Fibroblast of lung (primary cell): ENCODE measurements at regions not wholly inside any gene's neighbourhood (a gene's known extent, or its start where the extent isn't known, plus 50 kb on each side); places are given as distances from the start of the nearest gene placed in this dataset.

ENCODE experiments used
- DNase-seq, 2 donors: peaks; one replicate each; pipeline versions ENCODE4 v3.0.0 to v3.0.0-alpha.2; 2010; ENCODE audit warnings: low read depth in 2 of 2
- H2AFZ ChIP-seq: 2 replicates; pipeline ENCODE4 v1.5.1; 2012; ENCODE audit warnings: low read length, control low read depth, inconsistent platforms
- H3K27ac ChIP-seq: 2 replicates; pipeline ENCODE4 v1.5.1; 2011; ENCODE audit warnings: low read length, control low read depth; ENCODE audit not compliant: insufficient read depth
- H3K27me3 ChIP-seq: 2 replicates; pipeline ENCODE4 v1.5.1; 2011; ENCODE audit warnings: mild to moderate bottlenecking, low read length; ENCODE audit not compliant: control insufficient read depth, insufficient read depth
- H3K36me3 ChIP-seq: 2 replicates; pipeline ENCODE4 v1.5.1; 2011; ENCODE audit warnings: low read length; ENCODE audit not compliant: control insufficient read depth, insufficient read depth
- H3K4me1 ChIP-seq: 2 replicates; pipeline ENCODE4 v1.5.1; 2011; ENCODE audit warnings: low read length; ENCODE audit not compliant: control insufficient read depth, insufficient read depth; ENCODE audit errors: extremely low read depth
- H3K4me2 ChIP-seq: 2 replicates; pipeline ENCODE4 v1.5.1; 2011; ENCODE audit warnings: low read length, control low read depth; ENCODE audit not compliant: insufficient read depth; ENCODE audit errors: extremely low read depth
- H3K4me3 ChIP-seq, 4 experiments: fragments of 200-600 bp in 1 of 4; sonication (generic) in 1 of 4; replicated peaks in 1 of 4; 2 replicates each; pipeline ENCODE4 v1.5.1; 2011 to 2016; ENCODE audit warnings: low read length in 4 of 4, low read depth in 3 of 4, mild to moderate bottlenecking in 3 of 4, control low read depth in 2 of 4, inconsistent platforms in 1 of 4, mixed read lengths in 1 of 4; ENCODE audit not compliant: insufficient read depth in 1 of 4; ENCODE audit errors: control extremely low read depth in 1 of 4
- H3K79me2 ChIP-seq: 2 replicates; pipeline ENCODE4 v1.5.1; 2012; ENCODE audit warnings: mild to moderate bottlenecking, low read length, inconsistent platforms; ENCODE audit not compliant: control insufficient read depth, insufficient read depth
- H3K9ac ChIP-seq: 2 replicates; pipeline ENCODE4 v1.5.1; 2011; ENCODE audit warnings: mild to moderate bottlenecking, low read length, control low read depth; ENCODE audit not compliant: insufficient read depth
- H3K9me3 ChIP-seq: 2 replicates; pipeline ENCODE4 v1.5.1; 2012; ENCODE audit warnings: low read depth, low read length; ENCODE audit not compliant: control insufficient read depth, insufficient read depth
- H4K20me1 ChIP-seq: 2 replicates; pipeline ENCODE4 v1.5.1; 2011; ENCODE audit warnings: low read length; ENCODE audit not compliant: control insufficient read depth, insufficient read depth; ENCODE audit errors: extremely low read depth
- CTCF ChIP-seq, 2 donors: IDR thresholded peaks in 1 of 2; conservative IDR thresholded peaks in 1 of 2; 1 replicate in 1 of 2; 2 replicates in 1 of 2; pipeline ENCODE4 v1.5.1; 2011 to 2012; ENCODE audit warnings: low read length in 2 of 2, control low read depth in 1 of 2, inconsistent platforms in 1 of 2, low read depth in 1 of 2, mild to moderate bottlenecking in 1 of 2
- EZH2 ChIP-seq: IDR thresholded peaks from 2 replicates; pipeline ENCODE4 v1.5.1; 2012; ENCODE audit warnings: low read length, control low read depth, mild to moderate bottlenecking; ENCODE audit errors: missing control alignments

- no peaks in the 10 kb centered on the region for H4K20me1 ChIP-seq
- no peak overlapping the region for H3K4me3 ChIP-seq
- no peaks in the 10 kb centered on the region for H3K9me3 ChIP-seq
- H3K27me3 ChIP-seq: no peaks in the 10 kb centered on the region
- no peaks in the 10 kb centered on the region for H3K79me2 ChIP-seq
- H3K27ac ChIP-seq: no peak overlapping the region
- no peaks in the 10 kb centered on the region for H3K36me3 ChIP-seq
- H3K4me1 ChIP-seq: no peaks in the 10 kb centered on the region
- H3K4me2 ChIP-seq: no peak overlapping the region
- no peak for TF ChIP-seq CTCF (conservative IDR thresholded peaks at IDR 0.05 in 1 of 2, IDR thresholded peaks at IDR 0.05 in 1 of 2; ENCODE audit: low read depth in 1 of 2, low read length in 2 of 2)
- TF ChIP-seq EZH2: no peak
- no peak overlapping the region for H3K9ac ChIP-seq
- H2AFZ ChIP-seq: no peak overlapping the region
- peak in 1 of 2 donors; percentile 14 for DNase-seq
These were observed 370.9 kb downstream of the NNT start for GRCh38 chr5:43973908-43974307.

- Histone ChIP-seq H3K9me3 (no peaks in the 10 kb centered on the region), H3K79me2 (no peaks in the 10 kb centered on the region), H3K4me3 (no peak overlapping the region), H4K20me1 (no peaks in the 10 kb centered on the region), H3K27me3 (no peaks in the 10 kb centered on the region), H2AFZ (no peak overlapping the region), H3K36me3 (no peaks in the 10 kb centered on the region), H3K4me1 (no peaks in the 10 kb centered on the region), H3K4me2 (no peak overlapping the region), H3K27ac (no peak overlapping the region), H3K9ac (no peak overlapping the region)
- TF ChIP-seq CTCF (conservative IDR thresholded peaks at IDR 0.05 in 1 of 2, IDR thresholded peaks at IDR 0.05 in 1 of 2; ENCODE audit: low read depth in 1 of 2, low read length in 2 of 2): no peak
- no peak for TF ChIP-seq EZH2
- DNase-seq: peak in 1 of 2 donors; percentile 85
These were observed 370.3 kb downstream of the NNT start for GRCh38 chr5:43973318-43973717.

GRCh38 chr5:43967165-43967564, 364.2 kb downstream of the NNT start:
- Histone ChIP-seq H3K4me1 (no peaks in the 10 kb centered on the region), H3K4me3 (no peak overlapping the region), H3K36me3 (no peaks in the 10 kb centered on the region), H2AFZ (no peak overlapping the region), H3K27me3 (no peaks in the 10 kb centered on the region), H3K27ac (no peak overlapping the region), H3K9ac (no peak overlapping the region), H3K79me2 (no peaks in the 10 kb centered on the region), H3K9me3 (no peaks in the 10 kb centered on the region), H4K20me1 (no peaks in the 10 kb centered on the region), H3K4me2 (no peak overlapping the region)
- TF ChIP-seq CTCF (conservative IDR thresholded peaks at IDR 0.05 in 1 of 2, IDR thresholded peaks at IDR 0.05 in 1 of 2; ENCODE audit: low read depth in 1 of 2, low read length in 2 of 2): no peak
- TF ChIP-seq EZH2: no peak
- DNase-seq: peak in 1 of 2 donors; percentile 72
